ENCODE measurements at regions not wholly inside any gene's neighbourhood (a gene's known extent, or its start where the extent isn't known, plus 50 kb on each side); places are given as distances from the start of the nearest gene placed in this dataset.

DNA sequence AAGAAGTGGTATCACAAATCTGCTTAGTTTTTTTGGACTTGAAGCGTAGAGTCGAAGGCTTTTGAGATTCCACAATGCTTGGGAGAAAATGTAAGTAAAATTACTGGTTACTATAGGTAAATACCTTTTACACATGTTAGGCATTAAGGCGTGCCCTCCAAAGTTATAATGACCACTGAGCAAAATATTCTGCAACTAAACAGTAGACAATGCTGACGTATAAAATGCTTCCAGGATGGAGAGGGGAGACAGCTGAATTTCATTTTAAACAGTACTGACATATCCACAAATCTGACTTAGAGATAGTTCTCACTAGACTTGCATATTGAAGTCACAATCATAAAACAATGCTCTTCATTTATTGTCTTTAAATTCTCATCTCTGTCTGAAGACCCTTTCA is 144.5 kb upstream of the DCN start:
- no peak for DNase-seq

GRCh38 chr12:91326058-91327027 is 143.7 kb upstream of the DCN start:
- peak; percentile 64 for DNase-seq

- no peak for DNase-seq
Measured at GRCh38 chr12:91320999-91321398, 138.4 kb upstream of the DCN start.

DNA sequence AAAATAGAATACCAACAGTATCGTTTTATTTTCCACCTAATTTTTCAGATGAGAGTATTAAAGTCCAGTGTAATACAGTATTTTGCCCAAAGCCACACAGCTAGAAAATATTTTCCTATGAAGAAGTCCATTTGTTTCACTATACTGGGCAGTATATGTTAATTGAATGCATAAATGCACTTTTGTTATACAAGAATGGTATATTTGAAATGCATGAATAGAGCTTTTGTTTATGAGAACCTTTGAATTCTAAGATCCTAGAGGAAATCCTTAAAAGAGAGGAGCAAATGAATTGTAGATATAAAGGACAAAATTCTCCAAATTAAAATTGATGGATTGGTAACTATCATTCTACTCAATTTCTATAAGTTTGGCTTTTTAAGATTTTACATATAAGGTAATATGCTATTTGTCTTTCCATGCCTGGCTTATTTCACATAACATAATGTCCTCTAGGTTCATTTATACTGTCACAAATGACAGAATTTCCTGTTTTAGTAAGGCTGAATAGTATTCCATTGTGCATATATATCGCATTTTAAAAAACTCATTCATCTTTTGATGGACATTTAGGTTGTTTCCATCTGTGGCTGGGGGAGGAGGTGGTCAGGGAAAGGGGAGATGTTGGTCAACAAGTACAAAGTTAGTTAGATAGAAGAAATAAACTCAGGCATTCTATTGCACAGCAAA is 136.6 kb upstream of the DCN start:
- DNase-seq: no peak

GRCh38 chr12:91317306-91317705 is 134.7 kb upstream of the DCN start:
- no peak for DNase-seq

GRCh38 chr12:91316907-91317269 is 134.3 kb upstream of the DCN start:
- DNase-seq: no peak

DNA sequence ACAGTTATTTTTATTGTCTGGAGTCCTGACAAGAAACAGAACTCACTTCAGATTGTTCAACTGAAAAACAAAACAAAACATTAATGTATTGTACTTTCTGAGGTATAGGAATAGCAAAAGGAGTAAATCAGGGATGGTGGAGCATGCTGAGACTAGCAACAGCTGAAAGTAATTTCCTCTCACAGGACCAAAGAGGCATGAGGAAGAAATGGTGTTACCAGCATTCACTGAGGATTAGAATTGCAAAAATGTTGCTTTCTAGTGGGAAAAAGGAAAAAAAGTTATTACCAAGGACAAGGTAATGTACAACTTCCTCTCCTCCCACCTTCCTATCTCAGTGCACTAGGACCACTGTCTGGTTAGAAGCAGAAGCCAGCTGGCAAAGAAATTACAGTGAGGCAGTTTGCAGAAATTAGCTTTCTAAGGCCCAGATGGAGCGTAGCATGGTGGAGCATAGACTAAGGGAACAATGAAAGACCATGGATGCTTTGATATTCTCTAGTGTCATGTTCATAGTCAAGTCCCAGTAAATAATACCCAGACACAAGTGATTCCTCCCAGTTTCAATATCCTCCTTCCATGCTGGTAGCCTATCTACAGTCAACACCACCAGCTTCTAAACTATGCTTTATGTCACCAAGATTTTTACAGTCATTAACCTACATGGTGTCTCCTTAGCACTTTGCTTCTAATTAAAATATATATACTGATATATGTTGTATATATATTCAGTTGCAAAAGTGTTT is 133.7 kb upstream of the DCN start:
- DNase-seq: no peak

GRCh38 chr12:91311081-91311480 is 128.5 kb upstream of the DCN start:
- peak; percentile 8 for DNase-seq

GRCh38 chr12:91309450-91309849 is 126.8 kb upstream of the DCN start:
- DNase-seq: no peak

DNA sequence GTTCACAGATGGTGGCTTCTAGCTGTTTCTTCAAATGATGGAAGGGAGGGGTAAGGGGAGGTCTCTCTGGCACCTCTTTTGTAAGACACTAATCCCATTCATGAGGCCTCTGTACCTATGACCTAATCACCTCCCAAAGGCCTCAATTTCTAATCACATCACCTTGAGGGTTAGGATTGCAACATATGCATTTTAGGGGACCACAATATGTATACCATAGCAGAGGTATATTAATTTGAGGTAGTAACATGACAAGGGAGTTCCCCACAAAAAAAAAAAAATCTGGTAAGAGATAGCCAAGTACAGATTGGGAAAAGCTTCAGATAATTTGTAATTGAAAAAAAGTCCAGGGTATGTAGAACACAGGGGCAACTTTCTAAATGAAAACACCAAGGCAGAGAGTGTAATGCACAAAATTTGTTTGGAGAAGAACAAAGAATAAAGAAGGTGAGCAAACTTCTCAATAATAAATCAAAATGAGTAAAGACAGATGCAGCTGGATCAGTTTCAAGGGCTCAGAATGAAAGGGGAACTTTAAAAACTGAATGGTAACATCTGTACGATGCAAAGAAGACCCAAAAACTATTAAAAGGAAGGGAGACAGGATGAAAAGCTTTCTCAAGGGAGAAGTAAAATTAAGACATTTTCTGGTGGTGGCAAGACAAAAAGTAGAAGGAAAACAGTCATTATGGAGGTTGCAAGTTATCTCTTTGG is 125.5 kb upstream of the DCN start:
- DNase-seq: no peak

DNA sequence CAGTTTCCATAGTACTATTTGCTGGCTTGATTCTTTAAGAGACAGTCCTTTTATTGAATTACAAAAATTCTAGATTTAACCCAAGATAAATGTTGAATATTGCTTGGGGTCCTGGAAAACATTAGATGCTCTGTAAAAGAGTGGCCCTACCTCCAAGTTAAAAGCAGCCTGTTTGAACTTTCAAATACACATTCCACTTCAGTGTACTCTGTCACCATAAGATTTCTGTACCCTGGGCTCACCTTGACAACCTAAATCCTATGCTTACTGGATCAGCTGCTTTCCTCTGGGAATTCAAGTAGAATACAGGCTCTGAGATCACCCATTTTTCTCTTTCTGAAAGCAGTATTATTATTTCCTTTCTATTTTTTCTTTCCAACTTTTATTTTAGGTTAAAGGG is 107.7 kb upstream of the DCN start:
- no peak for DNase-seq

- no peak for DNase-seq
Measured at GRCh38 chr12:91289906-91290305, 107.3 kb upstream of the DCN start.

GRCh38 chr12:91289072-91289471 is 106.5 kb upstream of the DCN start:
- DNase-seq: no peak

- DNase-seq: no peak
Measured at GRCh38 chr12:91287753-91288152, 105.1 kb upstream of the DCN start.

DNA sequence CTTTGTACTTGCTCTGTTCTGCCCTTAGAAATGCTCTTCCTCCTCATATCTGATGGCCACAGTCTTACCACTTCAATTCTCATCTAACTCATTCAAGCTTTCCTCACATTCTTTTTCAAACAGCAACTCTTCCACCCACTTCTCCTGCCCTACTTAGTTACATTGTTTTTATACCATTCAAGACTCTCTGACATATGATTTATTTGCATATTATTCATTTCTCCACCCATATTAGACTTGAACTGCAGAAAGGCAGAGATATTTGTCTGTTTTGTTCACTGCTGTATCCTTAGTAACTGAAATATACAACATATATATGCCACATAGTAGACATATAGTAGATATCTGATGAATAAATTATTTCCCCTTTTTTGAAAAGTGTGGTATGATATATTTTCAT is 95.5 kb upstream of the DCN start:
- no peak for DNase-seq

DNA sequence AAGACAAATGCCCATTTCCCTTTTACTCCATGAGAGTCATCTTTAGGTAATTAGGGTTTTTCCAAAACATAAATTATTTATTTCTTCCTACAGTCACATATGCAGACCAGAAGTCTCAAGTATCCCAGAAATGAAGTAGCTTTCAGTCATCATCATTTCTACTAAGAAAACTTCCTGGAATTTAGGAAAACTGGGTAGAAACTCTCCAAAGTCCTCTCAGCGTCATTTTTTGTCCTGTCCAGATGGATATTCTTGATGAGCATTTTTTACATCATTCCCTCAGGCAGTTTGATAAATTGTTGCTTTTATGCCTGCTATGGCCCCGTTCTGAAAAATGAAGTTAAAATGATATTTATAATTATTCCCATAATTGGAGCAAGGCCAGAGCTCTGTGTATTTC is 93.9 kb upstream of the DCN start:
- DNase-seq: no peak

DNA sequence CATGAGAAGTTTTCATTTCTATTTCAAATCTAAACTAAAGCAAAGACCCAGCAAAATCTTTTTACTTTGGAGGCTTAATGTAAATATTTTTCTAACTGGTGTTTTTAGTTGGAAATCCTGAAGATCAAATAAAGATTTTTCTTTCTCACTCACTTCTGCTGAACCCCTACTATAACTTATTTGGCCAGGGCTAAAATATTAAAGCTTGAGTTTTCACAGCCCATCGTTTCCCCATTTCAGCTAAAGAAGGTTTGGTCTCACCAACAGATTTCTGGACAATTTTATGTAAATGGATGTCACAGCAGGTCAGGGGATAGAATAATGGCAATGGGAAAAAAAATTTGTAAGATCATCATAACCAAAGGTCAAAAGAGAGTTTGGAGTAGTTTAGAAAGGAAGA is 92.7 kb upstream of the DCN start:
- no peak for DNase-seq

- DNase-seq: no peak
Measured at GRCh38 chr12:91274916-91275315, 92.3 kb upstream of the DCN start.

GRCh38 chr12:91273560-91273959 is 90.9 kb upstream of the DCN start:
- no peak for DNase-seq

- no peak for DNase-seq
Measured at GRCh38 chr12:91272461-91273063, 89.9 kb upstream of the DCN start.

- DNase-seq: no peak
Measured at GRCh38 chr12:91271185-91271584, 88.6 kb upstream of the DCN start.

DNA sequence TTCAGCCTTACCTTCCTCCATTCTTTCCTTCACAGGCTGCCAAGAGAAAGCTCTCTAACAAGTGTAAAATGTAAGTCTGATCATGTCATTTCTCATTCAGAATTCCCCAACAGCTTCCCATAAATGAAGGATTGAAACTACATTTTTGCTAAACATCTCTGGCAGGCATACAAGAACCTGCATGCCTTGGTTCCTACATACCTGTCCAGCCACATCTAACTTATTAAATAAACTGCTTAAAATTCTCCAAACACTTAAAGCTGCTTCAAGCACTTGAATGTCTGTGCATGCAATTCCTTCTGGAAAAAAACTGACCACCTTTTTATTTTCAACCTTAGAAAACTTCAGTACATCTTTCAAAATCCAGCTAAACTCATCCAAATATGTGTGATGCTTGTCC is 84.4 kb upstream of the DCN start:
- DNase-seq: no peak

DNA sequence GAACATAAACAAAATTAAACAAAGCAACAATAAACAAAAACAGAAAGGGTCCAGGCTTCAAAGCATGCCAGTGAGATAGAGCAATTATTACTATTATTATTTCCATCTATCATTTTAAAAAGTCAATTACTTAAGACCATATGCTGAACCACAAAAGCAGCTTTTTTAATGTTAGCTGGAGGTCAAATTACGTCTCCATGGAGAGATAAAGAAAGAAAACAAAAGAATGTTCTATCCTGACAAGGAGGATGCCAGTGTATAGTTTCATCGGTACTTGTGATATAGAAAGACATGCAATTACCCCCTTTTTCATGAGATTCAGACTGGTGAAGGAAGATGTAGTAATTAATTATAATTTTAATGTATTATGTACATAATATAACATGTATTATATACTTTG is 81.6 kb upstream of the DCN start:
- no peak for DNase-seq

Measured in NCI-H1105 (cell line).